ENCODE measurements at regions not wholly inside any gene's neighbourhood (a gene's known extent, or its start where the extent isn't known, plus 50 kb on each side); places are given as distances from the start of the nearest gene placed in this dataset.

DNA sequence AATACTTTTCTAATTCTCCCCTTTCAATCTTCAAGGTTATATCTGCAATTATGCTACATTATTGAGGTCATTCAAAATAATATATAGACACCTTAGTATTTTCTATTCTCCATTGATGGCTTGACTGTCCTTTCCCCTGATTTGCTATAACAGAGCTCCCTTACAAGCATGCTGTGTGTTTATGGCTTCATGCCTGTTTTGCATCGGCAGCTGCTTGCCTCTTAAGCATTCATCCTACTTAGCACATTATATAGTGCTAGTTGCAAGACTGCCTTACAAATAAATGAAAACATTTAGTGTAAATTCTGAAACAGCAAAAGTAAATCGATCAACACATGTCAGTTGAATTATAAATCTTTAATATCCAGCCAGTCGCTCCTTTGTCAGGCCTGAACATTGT, 476.2 kb upstream of the POU3F2 start:
- H3K36me3 ChIP-seq = no peaks in the 10 kb centered on the region
- ATAC-seq = no peak
- WGBS, 2 donors (ENCODE audit: low coverage in 1 of 2) = 59 to 67% methylated on average over 3 of the region's 3 CpGs
- H3K4me1 ChIP-seq = no peaks in the 10 kb centered on the region
- no peak overlapping the region for H3K27ac ChIP-seq
- no peak overlapping the region for H3K4me3 ChIP-seq
- no peaks in the 10 kb centered on the region for H3K27me3 ChIP-seq
- TF ChIP-seq POLR2A (IDR thresholded peaks at IDR 0.05) = no peak
- no peak for TF ChIP-seq POLR2AphosphoS5 (IDR thresholded peaks at IDR 0.05)
- TF ChIP-seq, protein P1, sequence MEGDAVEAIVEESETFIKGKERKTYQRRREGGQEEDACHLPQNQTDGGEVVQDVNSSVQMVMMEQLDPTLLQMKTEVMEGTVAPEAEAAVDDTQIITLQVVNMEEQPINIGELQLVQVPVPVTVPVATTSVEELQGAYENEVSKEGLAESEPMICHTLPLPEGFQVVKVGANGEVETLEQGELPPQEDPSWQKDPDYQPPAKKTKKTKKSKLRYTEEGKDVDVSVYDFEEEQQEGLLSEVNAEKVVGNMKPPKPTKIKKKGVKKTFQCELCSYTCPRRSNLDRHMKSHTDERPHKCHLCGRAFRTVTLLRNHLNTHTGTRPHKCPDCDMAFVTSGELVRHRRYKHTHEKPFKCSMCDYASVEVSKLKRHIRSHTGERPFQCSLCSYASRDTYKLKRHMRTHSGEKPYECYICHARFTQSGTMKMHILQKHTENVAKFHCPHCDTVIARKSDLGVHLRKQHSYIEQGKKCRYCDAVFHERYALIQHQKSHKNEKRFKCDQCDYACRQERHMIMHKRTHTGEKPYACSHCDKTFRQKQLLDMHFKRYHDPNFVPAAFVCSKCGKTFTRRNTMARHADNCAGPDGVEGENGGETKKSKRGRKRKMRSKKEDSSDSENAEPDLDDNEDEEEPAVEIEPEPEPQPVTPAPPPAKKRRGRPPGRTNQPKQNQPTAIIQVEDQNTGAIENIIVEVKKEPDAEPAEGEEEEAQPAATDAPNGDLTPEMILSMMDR (IDR thresholded peaks at IDR 0.05) = no peak
- TF ChIP-seq EP300 (IDR thresholded peaks at IDR 0.05) = no peak
- H3K9me3 ChIP-seq = no peaks in the 10 kb centered on the region

DNA sequence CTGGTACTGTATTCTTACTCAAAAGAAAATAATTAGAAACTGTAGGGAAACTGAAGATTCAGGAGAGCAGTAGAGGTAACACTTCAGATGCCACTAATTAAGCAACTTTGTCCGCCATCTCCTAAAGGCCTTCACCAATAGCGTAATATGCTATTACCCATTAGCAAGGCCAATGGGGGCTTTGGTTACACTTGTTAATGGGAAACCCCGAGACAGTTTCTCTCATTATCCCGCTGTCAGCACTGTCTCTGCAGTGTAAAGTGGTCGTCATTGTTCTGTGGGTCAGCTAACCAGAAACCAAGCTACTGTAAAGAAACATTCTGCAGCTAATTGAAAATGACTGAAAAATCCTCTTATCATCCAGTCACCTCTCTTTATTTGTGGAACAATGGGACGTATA, 468.0 kb upstream of the POU3F2 start:
- no peaks in the 10 kb centered on the region for H3K27me3 ChIP-seq
- WGBS, 2 donors (ENCODE audit: low coverage in 1 of 2) = 77 to 83% methylated on average over 5 to 6 of the region's 6 CpGs
- no peak overlapping the region for H3K27ac ChIP-seq
- TF ChIP-seq, protein P1 (IDR thresholded peaks at IDR 0.05) = no peak
- no peak for TF ChIP-seq EP300 (IDR thresholded peaks at IDR 0.05)
- TF ChIP-seq POLR2AphosphoS5 (IDR thresholded peaks at IDR 0.05) = no peak
- TF ChIP-seq POLR2A (IDR thresholded peaks at IDR 0.05) = no peak
- H3K4me3 ChIP-seq = no peak overlapping the region
- no peaks in the 10 kb centered on the region for H3K9me3 ChIP-seq
- H3K36me3 ChIP-seq = no peaks in the 10 kb centered on the region
- no peak for ATAC-seq
- H3K4me1 ChIP-seq = no peaks in the 10 kb centered on the region

DNA sequence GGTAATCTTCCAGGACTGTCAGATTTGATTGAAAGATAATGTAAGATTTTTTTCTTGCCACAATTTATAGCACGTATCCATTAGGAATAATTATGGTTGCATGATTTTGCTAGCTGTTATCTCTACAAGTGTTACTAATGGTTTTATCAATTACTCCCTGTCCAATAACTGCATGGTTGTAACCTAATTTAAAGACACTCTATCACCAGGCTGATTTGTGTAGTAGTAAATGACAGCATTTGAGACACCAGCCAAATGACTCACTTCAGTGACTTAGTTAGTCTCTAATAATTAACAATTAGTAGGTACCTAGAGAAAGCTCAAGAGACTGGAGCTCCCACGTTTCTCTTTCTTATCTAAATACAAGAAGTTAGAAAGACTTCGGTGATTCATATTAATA, 453.8 kb upstream of the POU3F2 start:
- Histone ChIP-seq H3K9me3 (peaks cover 0 to 15% (median 0%) of the 10 kb centered on the region in 3 donors), H3K4me1 (no peaks in the 10 kb centered on the region), H3K27ac (no peak overlapping the region), H3K36me3 (no peaks in the 10 kb centered on the region), H3K27me3 (no peaks in the 10 kb centered on the region), H3K4me3 (no peak overlapping the region)
- no peak for ATAC-seq
- 38 to 51% methylated on average over 3 of the region's 3 CpGs for WGBS, 2 donors (ENCODE audit: low coverage in 1 of 2)
- TF ChIP-seq POLR2AphosphoS5 (IDR thresholded peaks at IDR 0.05) (no peak), EP300 (IDR thresholded peaks at IDR 0.05) (no peak)
- TF ChIP-seq, protein P1 (IDR thresholded peaks at IDR 0.05) = no peak

DNA sequence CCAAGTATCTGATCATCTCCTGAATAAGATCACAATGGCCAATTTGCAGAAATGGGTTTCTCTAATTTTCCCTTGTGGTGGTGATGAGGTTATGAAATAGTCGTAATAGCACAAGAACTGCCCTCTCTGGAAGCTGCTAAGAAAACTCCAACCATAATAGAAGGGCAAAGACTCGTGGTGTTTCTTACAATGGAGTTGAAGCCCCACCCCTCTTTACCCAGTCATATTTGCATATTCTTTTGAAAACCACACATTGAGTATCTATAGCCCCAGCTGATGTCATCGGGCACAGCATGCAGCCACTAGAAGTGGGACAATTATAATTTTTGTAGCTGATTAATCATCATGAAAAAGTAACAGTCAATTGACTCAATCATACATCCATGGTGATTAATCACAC, 452.1 kb upstream of the POU3F2 start:
- 69 to 81% methylated on average over 3 of the region's 3 CpGs for whole genome bisulfite sequencing, 2 donors (ENCODE audit: low coverage in 1 of 2)
- ATAC-seq = no peak

DNA sequence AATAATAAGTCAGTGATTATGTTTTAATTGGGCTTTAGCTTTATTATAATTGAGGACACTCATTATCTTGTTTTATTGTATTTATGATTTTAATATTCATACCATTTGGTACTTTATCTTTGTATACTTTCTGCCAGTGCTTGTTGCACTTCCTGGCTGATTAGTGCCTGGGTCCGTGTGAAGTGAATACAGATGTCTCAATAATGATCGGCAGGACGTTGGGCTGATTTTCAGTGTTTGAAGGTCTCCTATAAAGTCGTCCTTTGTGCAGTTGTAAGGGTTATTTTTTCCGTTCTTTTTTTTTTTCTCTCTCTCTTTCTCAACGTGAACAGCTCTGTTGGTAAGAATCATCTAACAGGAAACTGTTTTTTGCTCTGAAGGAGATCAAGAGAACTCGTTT, 450.0 kb upstream of the POU3F2 start:
- Histone ChIP-seq H3K9me3 (peaks cover 0 to 14% (median 0%) of the 10 kb centered on the region in 3 donors), H3K36me3 (no peaks in the 10 kb centered on the region), H3K27me3 (no peaks in the 10 kb centered on the region), H3K4me3 (no peak overlapping the region), H3K27ac (no peak overlapping the region), H3K4me1 (no peaks in the 10 kb centered on the region)
- TF ChIP-seq POLR2A (IDR thresholded peaks at IDR 0.05) (no peak), EP300 (IDR thresholded peaks at IDR 0.05) (no peak), POLR2AphosphoS5 (IDR thresholded peaks at IDR 0.05) (no peak)
- TF ChIP-seq, protein P1 (IDR thresholded peaks at IDR 0.05) = no peak
- no peak for ATAC-seq
- WGBS, 2 donors (ENCODE audit: low coverage in 1 of 2) = 19 to 34% methylated on average over 5 to 6 of the region's 7 CpGs

More for the DNA sequence above, 452.1 kb upstream of the POU3F2 start:
- Histone ChIP-seq H3K27ac (no peak overlapping the region), H3K4me1 (no peaks in the 10 kb centered on the region), H3K9me3 (peaks cover 0 to 10% (median 0%) of the 10 kb centered on the region in 3 donors), H3K36me3 (no peaks in the 10 kb centered on the region), H3K27me3 (no peaks in the 10 kb centered on the region), H3K4me3 (no peak overlapping the region)
- no peak for TF ChIP-seq POLR2AphosphoS5 (IDR thresholded peaks at IDR 0.05)
- TF ChIP-seq, protein P1 (IDR thresholded peaks at IDR 0.05) = no peak

Data from gastroesophageal sphincter (tissue), 4 donors.